Osteocyte (in vitro differentiated cells): ENCODE measurements at regions not wholly inside any gene's neighbourhood (a gene's known extent, or its start where the extent isn't known, plus 50 kb on each side); places are given as distances from the start of the nearest gene placed in this dataset.
A peak's percentile ranks its signal among the peaks of the same experiment; 100 is the strongest.

Experiments used
- DNase-seq: peaks from one replicate; pipeline ENCODE4 v3.0.0; 2021; ENCODE audit warnings: mixed read lengths; ENCODE audit not compliant: unreplicated experiment; ENCODE audit errors: extremely low spot score
- H3K27ac Mint-ChIP-seq: one replicate; pipeline ENCODE4 v1.8.0; 2021; ENCODE audit warnings: mild to moderate bottlenecking, mixed read lengths; ENCODE audit not compliant: unreplicated experiment
- H3K27me3 Mint-ChIP-seq: one replicate; pipeline ENCODE4 v1.8.0; 2021; ENCODE audit warnings: mixed read lengths; ENCODE audit not compliant: unreplicated experiment
- H3K36me3 Mint-ChIP-seq: one replicate; pipeline ENCODE4 v1.8.0; 2021; ENCODE audit warnings: mixed read lengths; ENCODE audit not compliant: unreplicated experiment
- H3K4me1 Mint-ChIP-seq: one replicate; pipeline ENCODE4 v1.8.0; 2021; ENCODE audit warnings: mixed read lengths; ENCODE audit not compliant: unreplicated experiment
- H3K4me3 Mint-ChIP-seq: one replicate; pipeline ENCODE4 v1.8.0; 2021; ENCODE audit warnings: mild to moderate bottlenecking, moderate library complexity, mixed read lengths; ENCODE audit not compliant: unreplicated experiment
- H3K9me3 Mint-ChIP-seq: one replicate; pipeline ENCODE4 v1.8.0; 2021; ENCODE audit warnings: mixed read lengths; ENCODE audit not compliant: unreplicated experiment
- CTCF ChIP-seq: fragments of 200-600 bp; sonication (generic); IDR thresholded peaks from 2 replicates; pipeline ENCODE4 v1.5.0; 2021; ENCODE audit warnings: antibody characterized with exemption, mild to moderate bottlenecking, moderate library complexity

- TF ChIP-seq CTCF: no peak
- H3K36me3 Mint-ChIP-seq: no peaks in the 10 kb centered on the region
- no peak overlapping the region for H3K4me3 Mint-ChIP-seq
Measured at GRCh38 chr17:73694491-73694890, 50.2 kb upstream of the SDK2 start.

GRCh38 chr17:73695035-73695738 is 50.9 kb upstream of the SDK2 start:
- no peak for TF ChIP-seq CTCF
- Mint-ChIP-seq H3K9me3 (peaks cover 4% of the 10 kb centered on the region), H3K36me3 (no peaks in the 10 kb centered on the region), H3K4me1 (no peaks in the 10 kb centered on the region), H3K27ac (no peak overlapping the region), H3K4me3 (no peak overlapping the region), H3K27me3 (peaks cover 17% of the 10 kb centered on the region)
- peak; percentile 51 for DNase-seq

More at GRCh38 chr17:73694491-73694890, 50.2 kb upstream of the SDK2 start:
- no peaks in the 10 kb centered on the region for H3K4me1 Mint-ChIP-seq
- H3K9me3 Mint-ChIP-seq: peaks cover 4% of the 10 kb centered on the region
- peak; percentile 60 for DNase-seq
- H3K27me3 Mint-ChIP-seq: peaks cover 16% of the 10 kb centered on the region
- H3K27ac Mint-ChIP-seq: no peak overlapping the region

- DNase-seq: no peak
- Mint-ChIP-seq H3K27me3 (peaks cover 23% of the 10 kb centered on the region), H3K4me3 (no peak overlapping the region), H3K27ac (no peak overlapping the region), H3K9me3 (peaks cover 4% of the 10 kb centered on the region), H3K36me3 (no peaks in the 10 kb centered on the region), H3K4me1 (no peaks in the 10 kb centered on the region)
- no peak for TF ChIP-seq CTCF
Measured at GRCh38 chr17:73696251-73696650, 52.0 kb upstream of the SDK2 start.

DNA sequence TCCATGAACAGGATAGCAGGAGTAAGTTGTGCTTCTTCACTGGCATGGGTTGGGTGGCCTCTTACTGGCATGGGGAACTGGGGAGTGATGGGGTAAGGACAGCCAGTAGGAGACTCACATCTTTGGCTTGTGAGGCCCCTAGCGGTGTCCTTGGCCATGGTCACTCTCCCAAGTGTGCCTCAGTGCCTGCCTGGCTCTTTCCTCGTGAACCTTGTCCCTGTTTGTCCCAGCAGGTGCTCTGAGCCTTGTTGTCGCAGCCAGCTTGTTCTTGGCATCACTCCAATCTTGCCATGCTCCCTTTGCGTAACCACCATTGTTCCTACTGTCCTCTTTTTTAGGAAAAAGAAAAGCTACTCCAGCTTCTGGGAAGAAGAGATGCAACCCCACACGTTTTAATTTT is 53.6 kb upstream of the SDK2 start:
- Mint-ChIP-seq H3K27ac (no peak overlapping the region), H3K4me1 (no peaks in the 10 kb centered on the region), H3K4me3 (no peak overlapping the region), H3K36me3 (no peaks in the 10 kb centered on the region), H3K27me3 (peaks cover 18% of the 10 kb centered on the region), H3K9me3 (peaks cover 4% of the 10 kb centered on the region)
- no peak for TF ChIP-seq CTCF
- no peak for DNase-seq

DNA sequence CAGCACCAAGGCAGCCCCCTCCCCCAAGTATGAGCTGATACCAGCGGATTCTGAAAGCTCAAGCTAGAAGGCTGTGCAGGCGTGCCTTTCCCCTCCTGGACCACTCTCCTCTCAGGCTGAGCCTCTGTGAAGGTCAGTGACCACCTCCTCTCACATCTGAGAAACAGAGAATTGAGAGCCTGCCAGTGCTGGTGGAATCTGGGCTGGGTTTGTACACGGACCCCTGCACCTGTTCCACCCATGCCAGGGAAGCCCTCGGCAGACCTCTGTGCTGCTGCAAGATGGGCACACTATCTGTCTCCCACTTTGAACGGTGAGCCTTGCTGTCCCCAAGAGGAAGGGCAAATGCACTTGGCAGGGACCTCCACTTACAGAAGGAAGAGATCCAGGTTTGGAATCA is 54.7 kb upstream of the SDK2 start:
- no peaks in the 10 kb centered on the region for H3K36me3 Mint-ChIP-seq
- no peak overlapping the region for H3K4me3 Mint-ChIP-seq
- no peak overlapping the region for H3K27ac Mint-ChIP-seq
- H3K9me3 Mint-ChIP-seq: peaks cover 4% of the 10 kb centered on the region
- TF ChIP-seq CTCF: no peak
- no peaks in the 10 kb centered on the region for H3K4me1 Mint-ChIP-seq
- DNase-seq: no peak
- H3K27me3 Mint-ChIP-seq: peaks cover 19% of the 10 kb centered on the region
